LNCaP clone FGC (cell line): ENCODE measurements at regions not wholly inside any gene's neighbourhood (a gene's known extent, or its start where the extent isn't known, plus 50 kb on each side); places are given as distances from the start of the nearest gene placed in this dataset.

Experiments used
- DNase-seq: peaks from one replicate; pipeline ENCODE4 v3.0.0-alpha.2; 2011; ENCODE audit warnings: low read depth
- H3K4me3 ChIP-seq: 2 replicates; pipeline ENCODE4 v1.5.1; 2011; ENCODE audit warnings: mild to moderate bottlenecking, low read depth, low read length, control low read depth
- TF ChIP-seq, protein P1 (sequence below): IDR thresholded peaks from 2 replicates; pipeline ENCODE4 v1.5.1; 2012; ENCODE audit warnings: mild to moderate bottlenecking; ENCODE audit not compliant: control insufficient read depth, insufficient read depth; ENCODE audit errors: extremely low read depth

DNA sequence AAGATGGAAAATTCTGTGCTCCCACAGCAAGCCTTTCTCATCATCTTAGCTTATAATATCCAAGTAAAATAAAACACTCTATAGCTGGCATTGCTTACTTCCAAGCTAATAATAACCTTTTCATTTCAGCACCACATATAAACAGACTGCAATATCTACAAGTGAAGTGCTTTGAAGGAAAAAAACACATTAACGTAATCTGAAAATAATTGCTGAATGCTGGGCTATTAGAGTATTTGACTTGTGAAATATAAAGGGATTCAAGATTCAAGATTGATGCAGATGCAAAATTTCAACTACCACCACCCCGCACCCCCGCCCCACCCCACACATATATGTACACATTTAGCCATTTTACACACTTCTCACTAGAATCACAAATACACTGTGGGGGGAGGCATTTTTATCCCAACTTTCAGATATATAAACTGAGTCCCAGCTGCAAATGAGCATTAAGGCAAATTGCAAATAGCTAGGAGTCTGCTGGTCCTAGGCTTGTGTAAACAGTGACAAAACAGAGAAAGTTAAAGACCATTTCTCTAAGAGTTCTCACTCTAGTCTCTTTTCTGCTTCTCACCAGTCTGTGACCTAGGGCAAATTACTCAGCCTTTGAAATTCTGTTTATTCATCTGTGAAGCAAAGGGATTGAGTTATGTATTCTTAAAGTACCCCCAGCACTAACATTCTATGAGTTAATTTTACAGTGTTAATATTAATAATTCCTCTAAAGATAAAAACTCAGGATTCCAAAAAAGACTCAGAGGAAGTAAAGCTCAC is 489.4 kb downstream of the PRELID2 start:
- no peak for DNase-seq
- TF ChIP-seq, protein P1, sequence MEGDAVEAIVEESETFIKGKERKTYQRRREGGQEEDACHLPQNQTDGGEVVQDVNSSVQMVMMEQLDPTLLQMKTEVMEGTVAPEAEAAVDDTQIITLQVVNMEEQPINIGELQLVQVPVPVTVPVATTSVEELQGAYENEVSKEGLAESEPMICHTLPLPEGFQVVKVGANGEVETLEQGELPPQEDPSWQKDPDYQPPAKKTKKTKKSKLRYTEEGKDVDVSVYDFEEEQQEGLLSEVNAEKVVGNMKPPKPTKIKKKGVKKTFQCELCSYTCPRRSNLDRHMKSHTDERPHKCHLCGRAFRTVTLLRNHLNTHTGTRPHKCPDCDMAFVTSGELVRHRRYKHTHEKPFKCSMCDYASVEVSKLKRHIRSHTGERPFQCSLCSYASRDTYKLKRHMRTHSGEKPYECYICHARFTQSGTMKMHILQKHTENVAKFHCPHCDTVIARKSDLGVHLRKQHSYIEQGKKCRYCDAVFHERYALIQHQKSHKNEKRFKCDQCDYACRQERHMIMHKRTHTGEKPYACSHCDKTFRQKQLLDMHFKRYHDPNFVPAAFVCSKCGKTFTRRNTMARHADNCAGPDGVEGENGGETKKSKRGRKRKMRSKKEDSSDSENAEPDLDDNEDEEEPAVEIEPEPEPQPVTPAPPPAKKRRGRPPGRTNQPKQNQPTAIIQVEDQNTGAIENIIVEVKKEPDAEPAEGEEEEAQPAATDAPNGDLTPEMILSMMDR = no peak
- no peak overlapping the region for H3K4me3 ChIP-seq

- TF ChIP-seq, protein P1 = no peak
- no peak overlapping the region for H3K4me3 ChIP-seq
- no peak for DNase-seq
Measured at GRCh38 chr5:145341842-145342241, 493.3 kb downstream of the PRELID2 start.

- no peak overlapping the region for H3K4me3 ChIP-seq
- no peak for DNase-seq
- TF ChIP-seq, protein P1 = no peak
Measured at GRCh38 chr5:145340099-145340498, 495.0 kb downstream of the PRELID2 start.

DNA sequence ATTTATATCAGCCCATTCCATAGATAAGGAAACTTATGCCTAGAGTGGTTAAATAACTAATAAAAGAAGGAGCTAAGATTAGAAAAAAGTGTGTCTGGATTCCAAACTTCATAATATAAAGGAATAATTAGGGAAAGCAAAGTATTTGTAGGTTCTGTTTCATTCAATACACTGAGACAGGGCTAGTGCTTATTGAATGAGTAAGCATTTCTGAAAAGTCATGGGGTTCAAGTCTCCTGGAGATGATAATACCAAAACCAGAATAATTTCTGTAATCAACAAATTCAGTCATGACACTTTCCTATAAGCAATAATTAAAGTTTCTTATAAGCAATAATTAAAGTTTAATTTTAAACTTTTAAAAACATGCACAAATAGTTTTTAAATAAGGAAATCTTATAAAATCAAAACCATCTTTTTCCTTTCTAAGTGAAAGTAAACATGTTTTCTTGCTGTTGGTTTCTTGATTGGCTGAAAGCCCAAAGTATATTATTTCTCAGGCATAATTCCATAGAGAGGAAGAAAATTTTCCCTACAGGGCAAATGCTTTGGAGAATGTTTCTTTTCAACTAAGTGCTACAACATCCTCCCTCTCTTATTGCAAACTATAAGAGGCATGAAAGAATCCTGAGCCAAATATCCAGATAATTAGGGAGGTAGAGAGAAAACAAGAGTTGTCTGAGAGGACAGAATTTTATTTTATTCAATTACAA is 510.2 kb downstream of the PRELID2 start:
- no peak overlapping the region for H3K4me3 ChIP-seq
- TF ChIP-seq, protein P1 = no peak
- no peak for DNase-seq

DNA sequence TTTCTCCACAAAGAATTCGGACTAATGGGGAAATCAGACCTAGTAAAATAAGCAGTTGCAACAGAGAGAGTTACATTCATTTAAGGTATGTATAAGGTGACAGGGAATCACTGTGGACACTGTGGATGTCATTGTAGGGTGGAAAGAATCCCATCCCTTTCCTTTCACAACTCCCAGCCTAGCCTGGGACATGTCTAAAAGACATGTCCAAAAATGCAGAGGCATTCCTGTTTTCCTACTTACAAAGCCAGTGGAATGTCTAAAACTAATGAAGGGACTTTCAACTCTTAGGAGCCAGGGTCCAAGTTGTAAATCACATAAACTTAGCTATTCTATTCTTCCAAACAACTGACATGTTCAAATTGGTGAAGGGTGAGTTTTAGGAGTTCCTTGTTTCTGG is 511.0 kb downstream of the PRELID2 start:
- DNase-seq = no peak
- TF ChIP-seq, protein P1 = no peak
- H3K4me3 ChIP-seq = no peak overlapping the region

DNA sequence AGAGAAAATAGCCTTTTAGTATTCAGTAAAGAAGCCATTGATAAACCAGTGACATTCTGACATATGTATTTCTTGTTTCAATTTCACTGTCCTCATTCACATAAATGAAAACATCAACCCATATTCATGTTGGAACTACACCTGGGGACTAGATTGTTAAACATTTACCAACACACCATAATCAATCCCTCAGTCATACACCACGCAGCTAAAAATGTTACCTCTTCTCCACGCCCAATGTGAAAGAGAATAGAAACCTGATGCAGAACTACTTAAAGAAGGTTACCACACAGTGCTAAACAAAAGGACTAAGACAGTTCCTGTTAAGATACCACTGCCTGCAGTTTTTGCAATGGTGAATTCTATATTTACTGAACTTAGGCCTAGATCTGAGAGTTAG is 518.9 kb downstream of the PRELID2 start:
- TF ChIP-seq, protein P1 = no peak
- DNase-seq = no peak
- no peak overlapping the region for H3K4me3 ChIP-seq
